A549 (cell line): ENCODE measurements at regions not wholly inside any gene's neighbourhood (a gene's known extent, or its start where the extent isn't known, plus 50 kb on each side); places are given as distances from the start of the nearest gene placed in this dataset.
"Not testable (repeated sequence)": the region's sequence is repeated elsewhere in the genome, so short reads cannot be mapped to it uniquely, and the experiment has no call there.

Experiments
- ATAC-seq, 2 experiments: fragments of 200-7000 bp in 1 of 2; fragments of >200 bp in 1 of 2; cut with Nextera tagmentation in 1 of 2; cut with Tn5 transposase in 1 of 2; 3 replicates each; pipeline versions ENCODE4 v1.8.0 to v1.9.1; 2018 to 2020; ENCODE audit warnings: mild to moderate bottlenecking in 1 of 2, moderate library complexity in 1 of 2
- CTCF ChIA-PET: fragments of 300-600 bp; sonication (Branson Sonifier 250); formaldehyde crosslinking; extraction: SDS; loops from one replicate; lab custom pipeline; 2021; ENCODE audit warnings: antibody characterized with exemption, inconsistent platforms; lab: Yijun Ruan, JAX
- POLR2A ChIA-PET: fragments of 350-600 bp; formaldehyde crosslinking; extraction: SDS; loops from one replicate; lab custom pipeline; 2021; ENCODE audit warnings: antibody characterized with exemption, inconsistent platforms; lab: Yijun Ruan, JAX
- DNase-seq, 2 experiments: peaks; one replicate each; pipeline versions ENCODE4 v3.0.0 to v3.0.0-alpha.2; 2011 to 2016; ENCODE audit warnings: low read depth in 1 of 2, low spot score in 1 of 2
- FAIRE-seq: peaks from 2 replicates; lab custom pipeline; 2011; peaks lifted over from hg19 to GRCh38; lab: Jason Lieb, UNC
- H3K27ac ChIP-seq, 2 experiments: fragments of >200 bp; sonication (Bioruptor Twin); formaldehyde crosslinking; 3 replicates each; pipeline ENCODE4 v1.5.1; 2016 to 2017
- H3K4me1 ChIP-seq: fragments of >200 bp; sonication (Bioruptor Twin); formaldehyde crosslinking; 3 replicates; pipeline ENCODE4 v1.6.1; 2016
- H3K4me2 ChIP-seq: fragments of >200 bp; sonication (Bioruptor Twin); formaldehyde crosslinking; 3 replicates; pipeline ENCODE4 v1.6.1; 2016
- H3K4me3 ChIP-seq: fragments of >200 bp; sonication (Bioruptor Twin); formaldehyde crosslinking; 3 replicates; pipeline ENCODE4 v1.5.1; 2016
- H3K9me3 ChIP-seq: fragments of >200 bp; sonication (Bioruptor Twin); formaldehyde crosslinking; 3 replicates; pipeline ENCODE4 v1.6.1; 2016
- ATOH8 ChIP-seq: fragments of 250-450 bp; sonication (Bioruptor Pico); IDR thresholded peaks from 2 replicates; pipeline ENCODE4 v1.5.0; 2020; ENCODE audit warnings: low read depth, mild to moderate bottlenecking, moderate library complexity
- BCL3 ChIP-seq: fragments of >200 bp; sonication (Bioruptor Twin); formaldehyde crosslinking; IDR thresholded peaks from 3 replicates; pipeline ENCODE4 v1.6.1; 2016
- CBX2 ChIP-seq: fragments of 200-600 bp; sonication (generic); IDR thresholded peaks from 2 replicates; pipeline ENCODE4 v1.6.1; 2016; ENCODE audit warnings: low read depth, mild to moderate bottlenecking, borderline replicate concordance
- CBX8 ChIP-seq: fragments of 200-600 bp; sonication (generic); IDR thresholded peaks from 2 replicates; pipeline ENCODE4 v1.6.1; 2016
- CHD2 ChIP-seq: fragments of 150-350 bp; IDR thresholded peaks from 2 replicates; pipeline ENCODE4 v1.6.1; 2014; ENCODE audit warnings: low read length; ENCODE audit not compliant: partially characterized antibody
- HMGXB4 ChIP-seq: fragments of 250-450 bp; sonication (Bioruptor Pico); IDR thresholded peaks from 2 replicates; pipeline ENCODE4 v1.5.0; 2021; ENCODE audit warnings: mild to moderate bottlenecking, moderate library complexity, borderline replicate concordance
- JUN ChIP-seq, 2 experiments: fragments of >200 bp; sonication (Bioruptor Twin); formaldehyde crosslinking; IDR thresholded peaks; 2 replicates in 1 of 2; 3 replicates in 1 of 2; pipeline ENCODE4 v1.6.1; 2016 to 2017
- MAFK ChIP-seq: fragments of 450-650 bp; IDR thresholded peaks from 2 replicates; pipeline ENCODE4 v1.6.1; 2014; ENCODE audit not compliant: partially characterized antibody
- MAZ ChIP-seq: fragments of 150-350 bp; IDR thresholded peaks from 2 replicates; pipeline ENCODE4 v1.6.1; 2014; ENCODE audit warnings: antibody characterized with exemption, low read depth, low read length, borderline replicate concordance
- MYC ChIP-seq: IDR thresholded peaks from 2 replicates; pipeline ENCODE4 v1.6.1; 2012; ENCODE audit warnings: mild to moderate bottlenecking, inconsistent platforms, low read length, improper control_type of control experiment, borderline replicate concordance
- POLR2A ChIP-seq: IDR thresholded peaks from 2 replicates; pipeline ENCODE4 v1.6.1; 2012; ENCODE audit warnings: mild to moderate bottlenecking, low read length
- POLR2AphosphoS2 ChIP-seq: conservative IDR thresholded peaks from 2 replicates; pipeline ENCODE4 v1.6.1; 2012; ENCODE audit warnings: low read length, improper control_type of control experiment, inconsistent platforms
- REST ChIP-seq: fragments of 200-600 bp; sonication (generic); IDR thresholded peaks from 2 replicates; pipeline ENCODE4 v1.6.1; 2016; ENCODE audit warnings: antibody characterized with exemption, mild to moderate bottlenecking, moderate library complexity
- RNF2 ChIP-seq: fragments of 200-600 bp; sonication (generic); IDR thresholded peaks from 2 replicates; pipeline ENCODE4 v1.6.1; 2016; ENCODE audit warnings: low read depth, mild to moderate bottlenecking, antibody characterized with exemption, moderate library complexity, borderline replicate concordance
- SREBF2 ChIP-seq: fragments of 450-650 bp; IDR thresholded peaks from 2 replicates; pipeline ENCODE4 v1.6.1; 2014; ENCODE audit warnings: mild to moderate bottlenecking, moderate library complexity
- TFCP2L1 ChIP-seq: fragments of 250-450 bp; sonication (Bioruptor Pico); IDR thresholded peaks from 2 replicates; pipeline ENCODE4 v1.5.0; 2021; ENCODE audit warnings: mild to moderate bottlenecking
- ZFP36 ChIP-seq: fragments of 450-650 bp; IDR thresholded peaks from 2 replicates; pipeline ENCODE4 v1.6.1; 2014; ENCODE audit warnings: borderline replicate concordance; ENCODE audit not compliant: partially characterized antibody
- WGBS: methylation state at CpG from one replicate; pipeline ENCODE4 v1.1.6; 2017; ENCODE audit errors: missing lambda C conversion rate; 5-methylcytosine and 5-hydroxymethylcytosine counted together

GRCh38 chr3:75300606-75301005 lies 363.5 kb upstream of the FRG2C start:
- DNase-seq, result no peak
- Histone ChIP-seq H3K27ac (no peak overlapping the region), H3K4me2 (no peak overlapping the region), H3K9me3 (no peaks in the 10 kb centered on the region), H3K4me1 (no peaks in the 10 kb centered on the region), H3K4me3 (no peak overlapping the region)
- no peak for FAIRE-seq
- POLR2A ChIA-PET, result no interaction called here
- CTCF ChIA-PET, result no interaction called here
- ATAC-seq, result no peak
- no peak for TF ChIP-seq POLR2A
- TF ChIP-seq CHD2, result no peak
- TF ChIP-seq CBX2, result no peak
- no peak for TF ChIP-seq BCL3
- no peak for TF ChIP-seq HMGXB4 (CRISPR knock-in tag)
- WGBS, result 2% methylated on average over 3 of the region's 3 CpGs

- CTCF ChIA-PET, result not testable (repeated sequence)
Observed at GRCh38 chr3:75301050-75301449, 363.1 kb upstream of the FRG2C start.

GRCh38 chr3:75303741-75304140 lies 360.4 kb upstream of the FRG2C start:
- FAIRE-seq (no peak), DNase-seq (no peak), ATAC-seq (no peak)
- TF ChIP-seq BCL3 (no peak), RNF2 (no peak), JUN (IDR thresholded peaks at IDR 0.05) (no peak), ZFP36 (no peak), ATOH8 (CRISPR knock-in tag) (no peak), MAZ (no peak), TFCP2L1 (no peak), POLR2AphosphoS2 (no peak), HMGXB4 (CRISPR knock-in tag) (no peak), REST (no peak), CBX8 (no peak), MYC (no peak), SREBF2 (no peak), MAFK (no peak)
- POLR2A ChIA-PET, result no interaction called here
- Histone ChIP-seq H3K9me3 (no peaks in the 10 kb centered on the region), H3K4me1 (no peaks in the 10 kb centered on the region), H3K4me2 (no peak overlapping the region), H3K4me3 (no peak overlapping the region), H3K27ac (no peak overlapping the region)
- 16% methylated on average over 5 of the region's 5 CpGs for WGBS
- CTCF ChIA-PET, result interaction anchor here (0.8 to 1.5 kb wide), 3 partner anchors 13 to 126 kb away, joined by 3 read pairs; no protein-coding TSS in a partner anchor

More at GRCh38 chr3:75301050-75301449, 363.1 kb upstream of the FRG2C start:
- H3K4me3 ChIP-seq, H3K4me1 ChIP-seq, DNase-seq, FAIRE-seq, H3K27ac ChIP-seq, ATAC-seq, POLR2A ChIA-PET, H3K9me3 ChIP-seq, H3K4me2 ChIP-seq: not testable (repeated sequence)
- 0% methylated on average over 1 of the region's 1 CpG for WGBS
